IPS DF 4.7 (cell line): ENCODE measurements at regions not wholly inside any gene's neighbourhood (a gene's known extent, or its start where the extent isn't known, plus 50 kb on each side); places are given as distances from the start of the nearest gene placed in this dataset.
"Not testable (repeated sequence)": the region's sequence is repeated elsewhere in the genome, so short reads cannot be mapped to it uniquely, and the experiment has no call there.

Experiments used
- DNase-seq: peaks from one replicate; pipeline ENCODE4 v3.0.0-alpha.2; 2013; ENCODE audit warnings: low spot score; ENCODE audit errors: extremely low read depth

DNA sequence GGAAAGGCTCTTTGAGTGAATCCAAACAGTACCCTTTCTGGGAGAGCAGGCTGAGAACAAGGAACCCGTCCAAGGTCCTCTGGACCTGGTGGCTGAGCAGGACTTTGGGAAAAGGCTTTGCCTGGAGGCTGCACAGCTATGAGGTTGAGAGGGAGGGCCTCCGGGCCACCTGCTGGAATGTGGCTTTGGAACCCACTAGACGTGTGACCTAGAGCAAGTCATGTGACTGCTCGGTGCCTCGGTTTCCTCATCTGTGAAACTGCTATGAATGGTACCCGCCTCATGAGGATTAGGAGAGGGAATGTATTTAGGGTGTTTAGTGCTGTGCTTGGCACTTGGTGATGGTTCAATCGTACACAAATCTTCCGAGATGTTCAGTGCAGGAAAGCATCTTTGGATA, 50.4 kb downstream of the HAPSTR1 start:
- no peak for DNase-seq

GRCh38 chr16:9144106-9144505, 52.7 kb downstream of the HAPSTR1 start:
- no peak for DNase-seq

DNA sequence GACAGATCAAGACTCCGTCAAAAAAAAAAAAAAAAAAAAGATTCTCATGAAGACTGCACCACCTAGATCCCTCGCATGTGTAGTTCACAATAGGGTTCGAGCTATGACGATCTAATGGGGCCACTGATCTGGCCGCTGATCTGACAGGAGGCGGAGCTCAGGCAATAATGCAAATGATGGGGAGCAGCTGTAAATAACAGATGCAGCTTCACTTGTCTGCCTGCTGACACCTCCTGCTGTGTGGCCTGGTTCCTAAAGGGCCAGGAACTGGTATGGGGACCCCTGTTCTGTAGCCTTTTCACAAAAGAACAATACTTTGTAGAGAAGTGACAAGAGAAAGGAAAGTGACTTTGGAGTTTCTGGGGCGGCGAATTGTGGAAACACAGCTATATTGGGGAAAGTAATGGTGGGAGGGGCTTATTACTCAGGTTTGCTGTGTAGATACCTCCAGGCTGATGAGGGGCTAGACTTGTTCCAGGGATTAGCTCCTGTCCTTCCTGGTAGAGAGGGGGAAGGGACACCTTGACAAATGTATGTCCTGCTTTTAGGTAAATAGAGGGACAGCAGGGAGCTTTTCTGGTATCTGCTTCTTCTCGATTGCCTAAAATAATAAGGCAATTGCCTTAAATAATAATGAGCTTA, 57.1 kb downstream of the HAPSTR1 start:
- no peak for DNase-seq

- DNase-seq = no peak
These were observed 59.6 kb downstream of the HAPSTR1 start for GRCh38 chr16:9151074-9151473.

DNA sequence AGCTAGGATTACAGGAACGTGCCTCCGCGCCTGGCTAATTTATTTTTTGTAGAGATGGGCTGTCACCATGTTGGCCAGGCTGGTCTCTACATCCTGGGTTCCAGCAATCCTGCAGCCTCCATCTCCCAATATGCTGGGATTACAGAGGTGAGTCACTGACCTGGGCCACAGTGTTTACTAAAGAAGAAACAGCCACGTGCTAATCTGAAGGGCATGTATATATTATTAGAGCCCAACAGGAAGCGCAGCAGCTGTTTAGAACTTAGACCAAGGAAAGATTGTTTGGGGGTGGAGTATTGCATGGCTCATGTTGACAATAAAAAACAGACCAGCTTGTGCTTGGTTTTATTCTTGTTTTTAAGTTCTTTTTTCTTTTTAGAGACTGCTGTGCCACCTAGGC, 60.2 kb downstream of the HAPSTR1 start:
- DNase-seq = no peak

DNA sequence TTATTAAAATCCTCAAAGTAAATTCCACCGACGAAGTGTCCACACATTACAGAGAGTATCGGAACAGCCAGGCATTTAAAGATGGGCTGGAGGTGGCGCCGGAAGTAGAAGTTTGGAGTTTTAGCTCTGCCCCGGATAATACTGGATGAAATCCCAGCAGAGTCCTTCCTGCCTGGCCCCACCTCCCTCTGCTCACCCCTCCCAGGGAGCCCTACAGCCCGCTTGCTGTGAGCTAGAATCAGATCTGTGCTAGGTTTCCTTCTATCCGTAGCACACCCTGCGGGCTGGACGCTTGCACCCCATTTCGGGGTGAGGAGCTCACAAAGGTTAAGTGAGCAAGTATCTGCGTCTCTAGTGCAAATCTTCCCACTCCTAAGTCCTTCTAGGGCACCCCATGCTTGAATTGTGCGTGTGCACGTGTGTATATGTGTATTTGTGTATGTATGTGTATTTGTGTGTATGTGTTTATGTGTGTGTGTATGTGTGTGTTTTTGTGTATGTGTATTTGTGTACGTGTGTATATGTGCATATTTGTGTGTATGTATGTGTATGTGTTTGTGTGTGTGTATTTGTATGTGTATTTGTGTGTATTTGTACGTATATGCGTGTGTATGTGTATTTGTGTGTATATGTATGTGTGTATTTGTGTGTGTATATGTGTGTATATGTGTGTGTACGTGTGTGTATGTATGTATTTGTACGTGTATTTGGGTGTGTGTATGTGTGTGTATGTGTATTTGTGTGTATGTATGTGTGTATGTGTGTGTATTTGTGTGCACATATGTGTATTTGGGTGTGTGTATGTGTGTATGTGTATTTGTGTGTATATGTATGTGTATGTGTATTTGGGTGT, 61.4 kb downstream of the HAPSTR1 start:
- DNase-seq = no peak

DNA sequence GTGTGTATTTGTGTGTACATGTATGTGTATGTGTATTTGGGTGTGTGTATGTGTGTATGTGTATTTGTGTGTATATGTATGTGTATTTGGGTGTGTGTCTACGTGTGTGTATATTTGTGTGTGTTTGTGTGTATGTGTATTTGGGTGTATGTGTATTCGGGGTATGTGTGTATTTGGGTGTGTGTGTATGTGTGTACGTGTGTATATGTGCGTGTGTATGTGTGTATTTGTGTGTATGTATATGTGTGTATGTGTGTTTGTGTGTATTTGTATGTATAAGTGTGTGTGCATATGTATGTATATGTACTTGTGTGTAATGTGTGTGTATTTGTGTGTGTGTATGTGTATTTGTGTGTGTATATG, 62.0 kb downstream of the HAPSTR1 start:
- no peak for DNase-seq

- no peak for DNase-seq
These were observed 63.3 kb downstream of the HAPSTR1 start for GRCh38 chr16:9154567-9155410.

GRCh38 chr16:9155871-9156270, 64.4 kb downstream of the HAPSTR1 start:
- DNase-seq = no peak

DNA sequence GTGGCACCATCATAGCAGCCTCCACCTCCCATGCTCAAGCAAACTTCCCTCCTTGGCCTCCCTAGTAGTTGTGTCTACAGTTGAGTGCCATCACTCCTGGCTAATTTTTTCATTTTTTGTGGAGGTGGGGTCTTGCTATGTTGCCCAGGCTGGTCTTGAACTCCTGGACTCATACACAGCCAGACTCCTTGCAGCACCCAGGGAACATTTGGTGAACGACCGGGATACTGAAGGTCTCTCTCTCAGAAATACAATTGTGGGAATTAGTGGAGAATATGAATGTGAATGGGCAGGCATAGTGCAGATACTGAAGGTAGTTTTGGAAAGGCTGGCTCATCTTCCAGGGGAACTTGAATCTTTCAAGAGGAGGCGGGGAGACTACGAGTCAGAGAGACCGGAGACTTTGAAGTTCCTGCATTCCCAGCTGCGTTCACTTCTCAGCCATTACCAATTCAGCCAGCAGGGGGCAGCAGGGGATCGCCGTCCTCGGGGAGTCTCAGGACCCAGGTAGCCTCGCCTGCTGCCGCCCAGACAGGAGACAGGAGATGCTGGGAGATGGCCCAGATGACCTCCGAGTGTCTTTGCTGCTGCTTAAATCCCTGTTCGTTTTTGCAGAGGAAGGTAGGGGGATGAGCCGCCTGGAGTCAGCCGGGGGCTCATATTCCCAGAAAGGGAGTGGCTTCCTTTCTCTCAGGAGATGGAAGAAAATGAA, 68.6 kb downstream of the HAPSTR1 start:
- DNase-seq = no peak

DNA sequence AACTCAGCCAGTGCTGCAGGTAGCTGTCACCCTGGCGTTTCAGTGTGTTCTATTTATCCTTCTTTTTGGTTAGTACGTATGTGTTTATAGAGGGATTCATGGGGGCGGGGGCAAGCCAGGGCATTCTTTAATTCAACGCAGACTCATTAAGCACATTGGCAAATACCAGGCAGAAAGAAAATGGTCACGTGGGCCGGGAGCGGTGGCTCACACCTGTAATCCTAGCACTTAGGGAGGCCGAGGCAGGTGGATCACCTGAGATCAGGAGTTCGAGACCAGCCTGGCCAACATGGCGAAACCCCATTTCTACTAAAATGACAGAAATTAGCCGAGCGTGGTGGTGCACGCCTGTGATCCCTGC, 69.1 kb downstream of the HAPSTR1 start:
- DNase-seq = no peak

DNA sequence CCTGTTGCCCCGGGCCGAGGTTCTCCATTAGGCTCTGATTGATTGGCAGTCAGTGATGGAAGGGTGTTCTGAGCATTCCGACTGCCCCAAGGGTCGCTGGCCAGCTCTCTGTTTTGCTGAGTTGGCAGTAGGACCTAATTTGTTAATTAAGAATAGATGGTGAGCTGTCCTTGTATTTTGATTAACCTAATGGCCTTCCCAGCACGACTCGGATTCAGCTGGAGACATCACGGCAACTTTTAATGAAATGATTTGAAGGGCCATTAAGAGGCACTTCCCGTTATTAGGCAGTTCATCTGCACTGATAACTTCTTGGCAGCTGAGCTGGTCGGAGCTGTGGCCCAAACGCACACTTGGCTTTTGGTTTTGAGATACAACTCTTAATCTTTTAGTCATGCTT, 74.2 kb downstream of the HAPSTR1 start:
- DNase-seq = no peak

GRCh38 chr16:9166326-9166993, 75.0 kb downstream of the HAPSTR1 start:
- not testable (repeated sequence) for DNase-seq

DNA sequence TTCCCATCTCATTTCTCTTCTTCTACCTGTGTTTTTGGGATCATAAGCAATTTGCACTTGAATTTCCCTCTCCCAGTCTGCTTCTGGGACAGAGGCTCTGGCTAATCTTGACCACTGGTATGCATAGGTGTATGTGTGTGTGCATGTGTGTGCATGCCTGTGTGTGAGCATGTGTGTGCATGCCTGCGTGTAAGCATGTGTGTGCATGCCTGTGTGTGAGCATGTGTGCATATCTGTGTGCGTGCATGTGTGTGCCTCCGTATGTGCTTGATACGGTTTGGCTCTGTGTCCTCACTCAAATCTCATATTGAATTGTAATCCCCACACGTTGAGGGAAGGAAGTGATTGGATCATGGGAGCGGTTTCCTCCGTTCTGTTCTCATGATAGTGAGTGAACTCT, 77.7 kb downstream of the HAPSTR1 start:
- DNase-seq = no peak

DNA sequence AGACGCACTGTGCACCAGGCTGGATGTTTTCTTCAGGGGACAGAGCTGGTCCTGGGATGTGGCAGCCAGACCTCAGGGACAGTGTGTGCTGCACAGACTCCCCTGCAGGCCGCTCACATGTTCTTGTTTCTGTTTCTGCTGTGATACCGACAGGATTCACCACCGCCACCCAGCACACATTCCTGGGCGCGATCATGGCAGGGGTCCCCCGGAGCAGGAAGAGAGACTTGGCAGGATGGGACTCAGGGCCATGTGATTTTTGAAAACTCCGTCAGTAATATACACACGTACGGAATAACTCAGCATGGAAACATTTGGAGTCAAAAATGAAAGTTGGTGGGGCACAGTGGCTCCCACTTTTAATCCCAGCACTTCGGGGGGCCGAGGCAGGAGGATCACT, 79.0 kb downstream of the HAPSTR1 start:
- DNase-seq = no peak

DNA sequence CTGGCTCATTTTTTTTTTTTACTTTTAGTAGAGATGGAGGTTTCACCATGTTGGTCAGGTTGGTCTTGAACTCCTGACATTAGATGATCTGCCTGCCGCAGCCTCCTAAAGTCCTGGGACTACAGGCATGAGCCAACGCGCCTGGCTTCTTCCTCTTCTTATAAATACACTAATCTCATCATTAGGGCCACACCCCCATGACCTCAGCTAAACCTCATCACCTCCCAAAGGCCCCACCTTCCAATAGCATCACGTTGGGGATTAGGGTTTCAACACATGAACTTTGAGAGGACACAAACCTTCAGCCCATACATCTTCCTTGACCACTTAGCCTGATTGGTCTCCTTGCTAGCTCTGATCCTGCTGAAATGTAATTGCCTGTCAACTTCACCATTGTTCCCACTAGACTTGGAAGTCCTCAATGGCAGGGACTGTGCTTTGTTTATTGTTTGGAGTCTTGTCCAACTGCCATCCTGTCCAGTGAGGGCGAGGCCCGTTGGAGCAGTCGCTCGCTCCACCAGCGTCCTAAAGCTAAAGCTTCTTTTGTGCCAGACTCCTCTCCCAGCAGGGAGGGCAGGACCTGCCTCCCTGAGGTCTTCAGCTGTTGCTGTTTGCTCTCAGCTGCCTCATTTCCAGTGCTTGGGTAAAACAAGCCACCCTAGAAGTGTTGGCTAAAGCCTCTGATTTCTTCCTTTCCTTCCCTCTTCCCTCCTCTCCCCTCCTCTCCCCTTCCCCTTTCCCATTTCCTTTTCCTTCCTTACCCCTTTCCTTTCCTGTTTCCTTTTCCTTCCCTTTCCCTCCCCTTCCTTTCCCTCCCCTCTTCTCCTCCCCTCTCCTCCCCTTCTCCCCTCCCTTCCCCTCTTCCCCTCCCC, 85.3 kb downstream of the HAPSTR1 start:
- no peak for DNase-seq

- DNase-seq = no peak
These were observed 86.4 kb downstream of the HAPSTR1 start for GRCh38 chr16:9177861-9178260.

- DNase-seq = no peak
These were observed 92.4 kb downstream of the HAPSTR1 start for GRCh38 chr16:9183682-9184353.

- DNase-seq = no peak
These were observed 92.9 kb downstream of the HAPSTR1 start for GRCh38 chr16:9184354-9184690.

DNA sequence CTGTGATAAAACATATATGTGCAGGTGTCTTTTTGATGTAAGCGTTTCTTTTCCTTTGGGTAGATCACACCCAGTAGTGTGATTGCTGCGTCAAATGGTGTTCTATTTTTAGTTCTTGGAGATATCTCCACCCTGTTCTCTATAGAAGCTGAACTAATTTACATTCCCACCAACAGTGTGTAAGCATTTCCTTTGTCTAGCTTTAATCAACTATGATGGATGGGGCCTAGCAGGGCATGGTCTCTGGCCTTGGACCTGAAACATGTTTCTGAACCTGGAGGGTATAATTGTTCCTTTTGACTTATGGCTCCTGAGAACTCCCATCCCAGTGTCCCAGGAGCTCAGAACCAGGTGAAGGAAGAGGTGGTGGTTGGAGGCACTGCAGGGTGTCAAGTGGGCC, 93.9 kb downstream of the HAPSTR1 start:
- no peak for DNase-seq
